IMR-90 (cell line): ENCODE measurements at regions not wholly inside any gene's neighbourhood (a gene's known extent, or its start where the extent isn't known, plus 50 kb on each side); places are given as distances from the start of the nearest gene placed in this dataset.

Source experiments
- ATAC-seq: fragments of 200-7000 bp; cut with Tn5 transposase; 2 replicates; pipeline ENCODE4 v1.9.1; 2020; ENCODE audit warnings: low read depth, mild to moderate bottlenecking, moderate library complexity
- BruUV-seq: library from RNA; stranded (reverse); fragments of 400-500 nt; replicated peaks from 2 replicates; lab custom pipeline; 2021; lab: Mats Ljungman, UMichigan
- CTCF ChIA-PET: fragments of 300-600 bp; formaldehyde crosslinking; extraction: SDS; loops from one replicate; lab custom pipeline; 2021; ENCODE audit warnings: antibody characterized with exemption; lab: Yijun Ruan, JAX
- POLR2A ChIA-PET: fragments of 300-600 bp; sonication (Branson Sonifier 250); formaldehyde crosslinking; loops from one replicate; lab custom pipeline; 2022; ENCODE audit warnings: antibody characterized with exemption; ENCODE audit not compliant: unreplicated experiment; lab: Charles Lee
- DNase-seq: peaks from one replicate; pipeline ENCODE4 v3.0.0; 2013
- H2AFZ ChIP-seq: replicated peaks from 2 replicates; pipeline ENCODE3; 2013; ENCODE audit warnings: low read length, mild to moderate bottlenecking; ENCODE audit not compliant: poor library complexity
- H2AK5ac ChIP-seq: 2 replicates; pipeline ENCODE4 v1.6.1; 2013; ENCODE audit warnings: low read depth, low read length, inconsistent platforms
- H2AK9ac ChIP-seq: replicated peaks from 2 replicates; pipeline ENCODE3; 2013; ENCODE audit warnings: mild to moderate bottlenecking, low read depth, low read length, moderate library complexity; ENCODE audit not compliant: poor library complexity
- H2BK120ac ChIP-seq: 2 replicates; pipeline ENCODE4 v1.6.1; 2013; ENCODE audit warnings: low read depth, low read length, inconsistent platforms
- H2BK15ac ChIP-seq: 3 replicates; pipeline ENCODE4 v1.6.1; 2013; ENCODE audit warnings: low read depth, low read length, inconsistent platforms
- H2BK20ac ChIP-seq: 2 replicates; pipeline ENCODE4 v1.6.1; 2013; ENCODE audit warnings: low read depth, mild to moderate bottlenecking, inconsistent platforms, low read length, moderate library complexity
- H2BK5ac ChIP-seq: 2 replicates; pipeline ENCODE4 v1.6.1; 2013; ENCODE audit warnings: mild to moderate bottlenecking, low read depth, low read length, inconsistent platforms; ENCODE audit not compliant: poor library complexity, severe bottlenecking
- H3K14ac ChIP-seq: replicated peaks from 2 replicates; pipeline ENCODE4 v1.6.1; 2013; ENCODE audit warnings: low read depth, low read length, inconsistent platforms
- H3K18ac ChIP-seq: 2 replicates; pipeline ENCODE4 v1.6.1; 2013; ENCODE audit warnings: low read depth, low read length, control low read depth
- H3K23ac ChIP-seq: 2 replicates; pipeline ENCODE4 v1.6.1; 2013; ENCODE audit warnings: low read depth, low read length, inconsistent platforms
- H3K27ac ChIP-seq: 2 replicates; pipeline ENCODE4 v1.5.1; 2013; ENCODE audit warnings: mild to moderate bottlenecking, control low read depth, low read length; ENCODE audit not compliant: insufficient read depth
- H3K27me3 ChIP-seq: 2 replicates; pipeline ENCODE4 v1.6.1; 2013; ENCODE audit warnings: low read length; ENCODE audit not compliant: control insufficient read depth, insufficient read depth
- H3K36me3 ChIP-seq: 2 replicates; pipeline ENCODE4 v1.6.1; 2013; ENCODE audit warnings: low read length, mixed read lengths; ENCODE audit not compliant: control insufficient read depth, insufficient read depth
- H3K4ac ChIP-seq: 2 replicates; pipeline ENCODE4 v1.6.1; 2013; ENCODE audit warnings: low read depth, low read length, inconsistent platforms
- H3K4me1 ChIP-seq: 2 replicates; pipeline ENCODE4 v1.6.1; 2013; ENCODE audit warnings: low read length, mixed read lengths; ENCODE audit not compliant: control insufficient read depth, insufficient read depth
- H3K4me2 ChIP-seq: 2 replicates; pipeline ENCODE4 v1.6.1; 2013; ENCODE audit warnings: low read depth, mild to moderate bottlenecking, control low read depth, low read length, moderate library complexity
- H3K4me3 ChIP-seq: 2 replicates; pipeline ENCODE4 v1.5.1; 2013; ENCODE audit warnings: low read depth, mild to moderate bottlenecking, control low read depth, low read length, moderate library complexity; ENCODE audit not compliant: insufficient read depth
- H3K56ac ChIP-seq: 2 replicates; pipeline ENCODE4 v1.6.1; 2013; ENCODE audit warnings: low read length, inconsistent platforms; ENCODE audit not compliant: insufficient read depth; ENCODE audit errors: extremely low read depth
- H3K79me1 ChIP-seq, 2 experiments: 2 replicates each; pipeline ENCODE4 v1.6.1; 2013; ENCODE audit warnings: low read length in 2 of 2, inconsistent platforms in 1 of 2, low read depth in 1 of 2
- H3K9ac ChIP-seq: 2 replicates; pipeline ENCODE4 v1.6.1; 2013; ENCODE audit warnings: low read depth, low read length, control low read depth
- H3K9me1 ChIP-seq: 2 replicates; pipeline ENCODE4 v1.6.1; 2013; ENCODE audit warnings: low read length, inconsistent platforms; ENCODE audit not compliant: insufficient read depth
- H3K9me3 ChIP-seq: 2 replicates; pipeline ENCODE4 v1.6.1; 2013; ENCODE audit warnings: low read length; ENCODE audit not compliant: control insufficient read depth, insufficient read depth
- H4K20me1 ChIP-seq: 2 replicates; pipeline ENCODE4 v1.6.1; 2013; ENCODE audit warnings: low read length, inconsistent platforms; ENCODE audit not compliant: insufficient read depth
- H4K5ac ChIP-seq: 2 replicates; pipeline ENCODE4 v1.6.1; 2013; ENCODE audit warnings: mild to moderate bottlenecking, low read depth, low read length, control low read depth
- H4K8ac ChIP-seq, 2 experiments: 2 replicates each; pipeline ENCODE4 v1.6.1; 2013; ENCODE audit warnings: low read depth in 2 of 2, low read length in 2 of 2, control low read depth in 1 of 2, inconsistent platforms in 1 of 2
- H4K91ac ChIP-seq: 2 replicates; pipeline ENCODE4 v1.6.1; 2013; ENCODE audit warnings: low read depth, low read length, inconsistent platforms; ENCODE audit not compliant: insufficient read depth
- MXI1 ChIP-seq: IDR thresholded peaks from 2 replicates; pipeline ENCODE4 v1.6.1; 2012; ENCODE audit warnings: low read depth, mild to moderate bottlenecking, low read length, moderate library complexity, borderline replicate concordance
- SMC3 ChIP-seq: fragments of 150-350 bp; IDR thresholded peaks from 2 replicates; pipeline ENCODE4 v1.6.1; 2016; ENCODE audit warnings: low read depth, mild to moderate bottlenecking, antibody characterized with exemption, low read length, moderate library complexity
- WGBS, 2 experiments: methylation state at CpG; one replicate each; pipeline versions ENCODE4 v1.1.5 to v1.1.7; 2013; ENCODE audit warnings: missing lambda C conversion rate in 2 of 2; ENCODE audit not compliant: insufficient read length in 1 of 2; ENCODE audit errors: extremely low coverage in 2 of 2; 5-methylcytosine and 5-hydroxymethylcytosine counted together
- dilution Hi-C: fragments of 300-500 bp; cut with HindIII; formaldehyde crosslinking; loops from one replicate; pipeline ENCODE4 v1.14.3; 2018; ENCODE audit warnings: low sequenced_read_pairs; ENCODE audit not compliant: unreplicated experiment
- in situ Hi-C: fragments of 300-500 bp; cut with MboI; formaldehyde crosslinking; loops from 3 replicates; pipeline ENCODE4 v1.14.3; 2019; ENCODE audit warnings: low sequenced_read_pairs, inconsistent platforms, mixed read lengths
- intact Hi-C: fragments of 100-400 bp; cut with micrococcal nuclease; formaldehyde crosslinking; loops from 2 replicates; pipeline ENCODE4 v1.10.0; 2022
- TF ChIP-seq, protein P1 (sequence below): fragments of 150-350 bp; IDR thresholded peaks from 2 replicates; pipeline ENCODE4 v1.6.1; 2017; ENCODE audit warnings: mild to moderate bottlenecking, antibody characterized with exemption, low read length, low read depth

DNA sequence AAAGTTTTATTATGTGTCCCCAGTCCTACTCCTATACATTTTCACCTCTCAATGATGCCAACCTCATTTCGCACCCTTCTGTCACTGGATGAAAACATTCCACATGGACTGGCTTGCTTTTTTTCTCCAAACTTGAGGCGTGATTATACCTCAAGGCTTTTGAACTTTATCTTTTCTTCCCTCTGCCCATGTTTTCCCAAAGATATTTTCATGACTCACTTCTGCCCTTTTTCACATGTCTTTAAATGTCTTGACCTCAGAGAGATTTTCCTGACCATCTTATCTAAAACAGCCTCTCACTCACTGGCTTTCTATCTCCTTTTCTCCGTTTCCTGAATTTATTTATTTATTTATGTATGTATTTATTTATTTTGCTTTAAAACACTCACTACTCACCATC, 659.0 kb downstream of the PTPRC start:
- no peak overlapping the region for H4K5ac ChIP-seq
- H2AFZ ChIP-seq: no peak overlapping the region
- no peaks in the 10 kb centered on the region for H3K79me1 ChIP-seq
- H3K23ac ChIP-seq: no peak overlapping the region
- no peak overlapping the region for H2BK20ac ChIP-seq
- no peak overlapping the region for H3K4ac ChIP-seq
- no peak overlapping the region for H4K8ac ChIP-seq
- no peaks in the 10 kb centered on the region for H4K20me1 ChIP-seq
- ChIA-PET CTCF (no interaction called here), POLR2A (no interaction called here)
- no peak overlapping the region for H3K18ac ChIP-seq
- H2BK5ac ChIP-seq: no peak overlapping the region
- 88% methylated on average over 1 of the region's 3 CpGs; no CpG with 5 or more reads in 1 of the 2 experiments for WGBS, 2 experiments
- no peak for ATAC-seq
- in situ Hi-C loops (no loop called here), intact Hi-C loops (no loop called here), dilution Hi-C loops (no loop called here)
- no peak overlapping the region for H2AK9ac ChIP-seq
- H3K27me3 ChIP-seq: no peaks in the 10 kb centered on the region
- no peaks in the 10 kb centered on the region for H3K36me3 ChIP-seq
- H2AK5ac ChIP-seq: no peak overlapping the region
- TF ChIP-seq MXI1 (no peak), SMC3 (no peak)
- TF ChIP-seq, protein P1, sequence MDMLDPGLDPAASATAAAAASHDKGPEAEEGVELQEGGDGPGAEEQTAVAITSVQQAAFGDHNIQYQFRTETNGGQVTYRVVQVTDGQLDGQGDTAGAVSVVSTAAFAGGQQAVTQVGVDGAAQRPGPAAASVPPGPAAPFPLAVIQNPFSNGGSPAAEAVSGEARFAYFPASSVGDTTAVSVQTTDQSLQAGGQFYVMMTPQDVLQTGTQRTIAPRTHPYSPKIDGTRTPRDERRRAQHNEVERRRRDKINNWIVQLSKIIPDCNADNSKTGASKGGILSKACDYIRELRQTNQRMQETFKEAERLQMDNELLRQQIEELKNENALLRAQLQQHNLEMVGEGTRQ: no peak
- DNase-seq: no peak
- H3K56ac ChIP-seq: no peak overlapping the region
- no peaks in the 10 kb centered on the region for H3K4me1 ChIP-seq
- H3K27ac ChIP-seq: no peak overlapping the region
- H3K4me3 ChIP-seq: no peak overlapping the region
- H2BK15ac ChIP-seq: no peak overlapping the region
- no peak overlapping the region for H3K9ac ChIP-seq
- H2BK120ac ChIP-seq: no peak overlapping the region
- no peaks in the 10 kb centered on the region for H3K9me3 ChIP-seq
- no peak overlapping the region for H3K4me2 ChIP-seq
- H3K9me1 ChIP-seq: no peaks in the 10 kb centered on the region
- no peak overlapping the region for H4K91ac ChIP-seq
- BruUV-seq: no TSS peak
- H3K14ac ChIP-seq: no peak overlapping the region
